Endothelial cell of umbilical vein (primary cell): ENCODE measurements at regions not wholly inside any gene's neighbourhood (a gene's known extent, or its start where the extent isn't known, plus 50 kb on each side); places are given as distances from the start of the nearest gene placed in this dataset.

Experiments used
- BruUV-seq: library from RNA; stranded (reverse); fragments of 400-500 nt; replicated peaks from 2 replicates; lab custom pipeline; 2021; lab: Mats Ljungman, UMichigan
- CTCF ChIA-PET: fragments of 300-600, 350-600 bp; sonication (Branson Sonifier 250); formaldehyde crosslinking; loops from one replicate; lab custom pipeline; 2021; ENCODE audit warnings: antibody characterized with exemption, inconsistent platforms; lab: Charles Lee
- POLR2A ChIA-PET: fragments of 300-600, 350-600 bp; sonication (Branson Sonifier 250); formaldehyde crosslinking; loops from one replicate; lab custom pipeline; 2021; ENCODE audit warnings: antibody characterized with exemption, inconsistent platforms; lab: Charles Lee
- DNase-seq: peaks from one replicate; pipeline ENCODE4 v3.0.0-alpha.2; 2011; ENCODE audit warnings: low read depth, low spot score
- FAIRE-seq: peaks from 2 replicates; lab custom pipeline; 2011; peaks lifted over from hg19 to GRCh38; lab: Jason Lieb, UNC
- H2AFZ ChIP-seq: 2 replicates; pipeline ENCODE4 v1.6.0; 2012; ENCODE audit warnings: low read depth, low read length, control low read depth, inconsistent platforms
- H3K27ac ChIP-seq: 2 replicates; pipeline ENCODE4 v1.5.1; 2011; ENCODE audit warnings: low read depth, mild to moderate bottlenecking, control low read depth, low read length, moderate library complexity; ENCODE audit not compliant: insufficient read depth
- H3K27me3 ChIP-seq, 2 experiments: 2 replicates each; pipeline versions ENCODE4 v1.6.0 to v1.6.1; 2011; ENCODE audit warnings: low read length in 2 of 2, mixed read lengths in 1 of 2; ENCODE audit not compliant: control insufficient read depth in 2 of 2, insufficient read depth in 2 of 2
- H3K36me3 ChIP-seq, 2 experiments: 2 replicates in 1 of 2; 3 replicates in 1 of 2; pipeline ENCODE4 v1.5.1; 2011; ENCODE audit warnings: low read length in 2 of 2, mild to moderate bottlenecking in 1 of 2, moderate library complexity in 1 of 2; ENCODE audit not compliant: control insufficient read depth in 2 of 2, insufficient read depth in 2 of 2; ENCODE audit errors: extremely low read depth in 1 of 2
- H3K4me1 ChIP-seq: 3 replicates; pipeline ENCODE4 v1.5.1; 2011; ENCODE audit warnings: mild to moderate bottlenecking, low read length; ENCODE audit not compliant: control insufficient read depth, insufficient read depth; ENCODE audit errors: extremely low read depth
- H3K4me2 ChIP-seq: 2 replicates; pipeline ENCODE4 v1.6.1; 2011; ENCODE audit warnings: low read length, control low read depth, mixed read lengths; ENCODE audit not compliant: insufficient read depth
- H3K4me3 ChIP-seq, 3 experiments: fragments of 200-600 bp in 1 of 3; sonication (generic), shearing (Covaris generic) in 1 of 3; replicated peaks in 1 of 3; 2 replicates each; pipeline ENCODE4 v1.5.1; 2011 to 2016; ENCODE audit warnings: control low read depth in 3 of 3, low read length in 3 of 3, mild to moderate bottlenecking in 2 of 3, inconsistent platforms in 1 of 3, low read depth in 1 of 3, moderate library complexity in 1 of 3; ENCODE audit not compliant: insufficient read depth in 1 of 3
- H3K79me2 ChIP-seq: 2 replicates; pipeline ENCODE4 v1.6.0; 2012; ENCODE audit warnings: low read length, inconsistent platforms; ENCODE audit not compliant: control insufficient read depth, insufficient read depth
- H3K9ac ChIP-seq: replicated peaks from 2 replicates; pipeline ENCODE3; 2011; ENCODE audit warnings: low read length, control low read depth; ENCODE audit not compliant: insufficient read depth; ENCODE audit errors: extremely low read depth
- H3K9me1 ChIP-seq: replicated peaks from 3 replicates; pipeline ENCODE4 v1.6.0; 2011; ENCODE audit warnings: mild to moderate bottlenecking, low read length; ENCODE audit not compliant: control insufficient read depth, insufficient read depth; ENCODE audit errors: extremely low read depth
- H3K9me3 ChIP-seq: replicated peaks from 2 replicates; pipeline ENCODE4 v1.5.1; 2012; ENCODE audit warnings: low read length, inconsistent platforms; ENCODE audit not compliant: control insufficient read depth, insufficient read depth
- H4K20me1 ChIP-seq: replicated peaks from 2 replicates; pipeline ENCODE3; 2011; ENCODE audit warnings: mild to moderate bottlenecking, low read length; ENCODE audit not compliant: control insufficient read depth, insufficient read depth; ENCODE audit errors: extremely low read depth
- EZH2 ChIP-seq: IDR thresholded peaks from 2 replicates; pipeline ENCODE4 v1.6.1; 2012; ENCODE audit warnings: borderline replicate concordance, low read depth, mild to moderate bottlenecking, moderate library complexity, low read length, inconsistent platforms; ENCODE audit not compliant: severe bottlenecking
- FOS ChIP-seq: IDR thresholded peaks from 2 replicates; pipeline ENCODE4 v1.6.1; 2011; ENCODE audit warnings: mild to moderate bottlenecking, low read length, moderate library complexity, borderline replicate concordance; ENCODE audit not compliant: insufficient read depth
- GATA2 ChIP-seq: IDR thresholded peaks from 2 replicates; pipeline ENCODE4 v1.7.0; 2011; ENCODE audit warnings: low read depth, mild to moderate bottlenecking, moderate library complexity, mixed read lengths, low read length; ENCODE audit not compliant: insufficient read length, insufficient read depth
- JUN ChIP-seq: IDR thresholded peaks from 2 replicates; pipeline ENCODE4 v1.6.1; 2011; ENCODE audit warnings: borderline replicate concordance, low read depth; ENCODE audit not compliant: insufficient read length, insufficient read depth
- MYC ChIP-seq: IDR thresholded peaks from one replicate; pipeline ENCODE4 v1.6.1; 2011; ENCODE audit warnings: mild to moderate bottlenecking, low read depth, low read length
- POLR2A ChIP-seq: IDR thresholded peaks from 2 replicates; pipeline ENCODE4 v1.6.1; 2012; ENCODE audit warnings: low read depth, mild to moderate bottlenecking, control low read depth, low read length
- POLR2AphosphoS5 ChIP-seq: IDR thresholded peaks from 2 replicates; pipeline ENCODE4 v1.6.1; 2012; ENCODE audit warnings: low read depth, mild to moderate bottlenecking, control low read depth, low read length, moderate library complexity; ENCODE audit not compliant: insufficient read depth
- dilution Hi-C: fragments of 300-500 bp; cut with MboI; formaldehyde crosslinking; loops from one replicate; pipeline ENCODE4 v1.15.0; 2019; ENCODE audit warnings: low sequenced_read_pairs; ENCODE audit not compliant: extremely low pct_ligation_motif_present
- intact Hi-C: fragments of 100-400 bp; cut with micrococcal nuclease; formaldehyde crosslinking; loops from one replicate; pipeline ENCODE4 v1.10.0; 2022
- TF ChIP-seq, protein P1 (sequence below), 2 donors: IDR thresholded peaks; 1 replicate in 1 of 2; 2 replicates in 1 of 2; pipeline ENCODE4 v1.5.1; 2011; ENCODE audit warnings: low read length in 2 of 2, mild to moderate bottlenecking in 2 of 2, moderate library complexity in 2 of 2, control low read depth in 1 of 2, inconsistent platforms in 1 of 2, low read depth in 1 of 2; ENCODE audit not compliant: insufficient read depth in 1 of 2; ENCODE audit errors: extremely low read depth in 1 of 2
- TF ChIP-seq, protein P2 (sequence below): IDR thresholded peaks from 2 replicates; pipeline ENCODE4 v1.6.1; 2011; ENCODE audit not compliant: insufficient read depth, insufficient read length

DNA sequence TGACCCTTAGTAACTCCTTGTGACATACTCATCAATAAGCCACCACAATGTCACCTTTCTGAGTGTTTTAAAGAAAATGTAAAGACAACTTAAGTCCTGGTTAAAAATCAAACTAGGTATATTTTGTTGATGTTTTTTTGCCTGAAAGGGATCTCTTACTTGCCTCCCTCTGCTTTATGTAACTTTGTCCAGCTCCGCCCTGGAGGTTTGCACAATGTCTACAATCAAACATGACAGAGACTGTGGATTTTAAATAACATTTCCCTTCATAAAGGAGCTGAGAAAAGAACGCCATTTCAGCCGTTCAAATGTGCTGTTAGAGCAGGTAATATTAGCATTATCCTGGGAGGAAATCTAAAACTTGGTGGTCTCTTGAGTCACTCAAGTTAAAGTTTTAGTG, 613.9 kb downstream of the SOX5 start:
- Histone ChIP-seq H3K36me3 (no peaks in the 10 kb centered on the region), H3K4me3 (no peak overlapping the region), H3K9ac (no peak overlapping the region), H2AFZ (no peak overlapping the region), H3K9me1 (no peaks in the 10 kb centered on the region), H3K79me2 (no peaks in the 10 kb centered on the region), H3K27me3 (no peaks in the 10 kb centered on the region), H3K4me2 (no peak overlapping the region), H3K9me3 (no peaks in the 10 kb centered on the region), H3K4me1 (no peaks in the 10 kb centered on the region), H3K27ac (no peak overlapping the region), H4K20me1 (no peaks in the 10 kb centered on the region)
- FAIRE-seq (no peak), DNase-seq (no peak)
- TF ChIP-seq MYC, result no peak
- no peak for TF ChIP-seq JUN
- TF ChIP-seq POLR2A, result no peak
- TF ChIP-seq EZH2, result no peak
- TF ChIP-seq FOS, result no peak
- no peak for TF ChIP-seq POLR2AphosphoS5
- TF ChIP-seq, protein P1, sequence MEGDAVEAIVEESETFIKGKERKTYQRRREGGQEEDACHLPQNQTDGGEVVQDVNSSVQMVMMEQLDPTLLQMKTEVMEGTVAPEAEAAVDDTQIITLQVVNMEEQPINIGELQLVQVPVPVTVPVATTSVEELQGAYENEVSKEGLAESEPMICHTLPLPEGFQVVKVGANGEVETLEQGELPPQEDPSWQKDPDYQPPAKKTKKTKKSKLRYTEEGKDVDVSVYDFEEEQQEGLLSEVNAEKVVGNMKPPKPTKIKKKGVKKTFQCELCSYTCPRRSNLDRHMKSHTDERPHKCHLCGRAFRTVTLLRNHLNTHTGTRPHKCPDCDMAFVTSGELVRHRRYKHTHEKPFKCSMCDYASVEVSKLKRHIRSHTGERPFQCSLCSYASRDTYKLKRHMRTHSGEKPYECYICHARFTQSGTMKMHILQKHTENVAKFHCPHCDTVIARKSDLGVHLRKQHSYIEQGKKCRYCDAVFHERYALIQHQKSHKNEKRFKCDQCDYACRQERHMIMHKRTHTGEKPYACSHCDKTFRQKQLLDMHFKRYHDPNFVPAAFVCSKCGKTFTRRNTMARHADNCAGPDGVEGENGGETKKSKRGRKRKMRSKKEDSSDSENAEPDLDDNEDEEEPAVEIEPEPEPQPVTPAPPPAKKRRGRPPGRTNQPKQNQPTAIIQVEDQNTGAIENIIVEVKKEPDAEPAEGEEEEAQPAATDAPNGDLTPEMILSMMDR (IDR thresholded peaks at IDR 0.05; ENCODE audit: extremely low read depth in 1 of 2, insufficient read depth in 1 of 2, low read depth in 1 of 2, low read length in 2 of 2), result no peak
- TF ChIP-seq, protein P2, sequence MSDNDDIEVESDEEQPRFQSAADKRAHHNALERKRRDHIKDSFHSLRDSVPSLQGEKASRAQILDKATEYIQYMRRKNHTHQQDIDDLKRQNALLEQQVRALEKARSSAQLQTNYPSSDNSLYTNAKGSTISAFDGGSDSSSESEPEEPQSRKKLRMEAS, result no peak
- TF ChIP-seq GATA2, result no peak
- ChIA-PET CTCF (no interaction called here), POLR2A (no interaction called here)
- dilution Hi-C loops, result no loop called here
- BruUV-seq, result no TSS peak
- intact Hi-C loops, result no loop called here
